ENCODE measurements at regions not wholly inside any gene's neighbourhood (a gene's known extent, or its start where the extent isn't known, plus 50 kb on each side); places are given as distances from the start of the nearest gene placed in this dataset.

DNA sequence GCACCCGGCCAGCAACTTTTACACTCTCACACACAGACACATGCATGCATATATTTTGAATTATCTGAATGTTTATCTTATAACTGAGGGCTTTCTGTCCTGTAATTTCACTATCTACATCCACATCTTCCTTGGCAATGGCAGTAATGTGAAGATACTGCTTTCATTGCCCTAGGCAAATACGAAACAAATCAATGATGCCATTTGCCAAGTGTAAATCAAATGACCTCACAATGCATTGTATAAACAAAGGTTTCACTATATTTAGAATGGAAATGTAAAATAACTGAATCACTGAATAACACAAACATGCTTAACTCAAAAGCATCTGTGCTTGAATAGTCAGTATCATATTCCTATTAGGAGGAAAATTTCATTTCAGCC is 455.6 kb downstream of the TBL1XR1 start:
- Histone ChIP-seq H2AK5ac (ENCODE audit: insufficient read length, low read length) (no peak overlapping the region), H2BK12ac (ENCODE audit: insufficient read length, low read depth, low read length) (no peak overlapping the region), H3K56ac (ENCODE audit: insufficient read length, low read depth, low read length) (no peak overlapping the region), H3K4me2 (ENCODE audit: insufficient read depth, insufficient read length, low read length) (no peak overlapping the region), H3K9ac (ENCODE audit: extremely low read depth, insufficient read length, low read length) (no peak overlapping the region), H2BK15ac (ENCODE audit: low read depth, low read length) (no peak overlapping the region), H4K5ac (ENCODE audit: insufficient read length, low read depth, low read length) (no peak overlapping the region), H3K27ac (ENCODE audit: insufficient read length, low read depth, low read length) (no peak overlapping the region), H2BK120ac (ENCODE audit: low read depth, low read length, poor library complexity, severe bottlenecking) (no peak overlapping the region), H4K91ac (ENCODE audit: insufficient read length, low read depth, low read length) (no peak overlapping the region), H3K4me1 (ENCODE audit: insufficient read depth, low read length) (no peaks in the 10 kb centered on the region), H3K14ac (ENCODE audit: insufficient read depth, low read length) (no peak overlapping the region), H2AFZ (ENCODE audit: low read length) (no peak overlapping the region), H4K8ac (replicated peaks; ENCODE audit: insufficient read length, low read depth, low read length) (no peak overlapping the region), H2BK20ac (ENCODE audit: low read depth, low read length, poor library complexity, severe bottlenecking) (no peak overlapping the region), H3T11ph (ENCODE audit: low read length) (no peak overlapping the region), H3K79me1 (ENCODE audit: insufficient read depth, low read depth, low read length, poor library complexity, severe bottlenecking) (no peaks in the 10 kb centered on the region), H3K23ac (ENCODE audit: insufficient read length, low read depth, low read length) (no peak overlapping the region), H2BK5ac (ENCODE audit: insufficient read length, low read length) (no peak overlapping the region), H3K23me2 (ENCODE audit: insufficient read length, low read depth, low read length, poor library complexity, severe bottlenecking) (no peaks in the 10 kb centered on the region), H3K18ac (ENCODE audit: insufficient read length, low read depth, low read length) (no peak overlapping the region), H3K9me3 (ENCODE audit: control insufficient read depth, low read depth, low read length) (no peaks in the 10 kb centered on the region), H3K27me3 (ENCODE audit: insufficient read depth, low read length) (no peaks in the 10 kb centered on the region), H4K20me1 (ENCODE audit: control insufficient read depth, insufficient read depth, insufficient read length) (no peaks in the 10 kb centered on the region), H3K4ac (ENCODE audit: low read depth, low read length) (no peak overlapping the region), H3K79me2 (ENCODE audit: insufficient read depth, low read length) (no peaks in the 10 kb centered on the region)
- Mint-ChIP-seq H3K4me1 (no peaks in the 10 kb centered on the region), H3K4me3 (no peak overlapping the region), H3K9me3 (no peaks in the 10 kb centered on the region), H3K27me3 (ENCODE audit: low read depth) (no peaks in the 10 kb centered on the region; the same call in 1 of the 2 replicates), H3K27ac (no peak overlapping the region), H3K36me3 (ENCODE audit: insufficient read depth in 1 of 3, low read depth in 3 of 3) (no peaks in the 10 kb centered on the region)
- WGBS (ENCODE audit: extremely low coverage, insufficient read length, low lambda C conversion rate), result no CpG with 5 or more reads among the region's 2 CpGs
- no peak for DNase-seq
- no peak for TF ChIP-seq CTCF (conservative IDR thresholded peaks at IDR 0.05)

Measured in H9 (cell line).